K562 (cell line): ENCODE measurements at regions not wholly inside any gene's neighbourhood (a gene's known extent, or its start where the extent isn't known, plus 50 kb on each side); places are given as distances from the start of the nearest gene placed in this dataset.
A peak's percentile ranks its signal among the peaks of the same experiment; 100 is the strongest.

ENCODE experiments used
- BHLHE40 ChIP-seq: IDR thresholded peaks from 2 replicates; pipeline ENCODE4 v1.6.1; 2011; ENCODE audit warnings: low read length, improper control_type of control experiment
- CHD4 ChIP-seq: fragments of 200-600 bp; sonication (generic); IDR thresholded peaks from 3 replicates; pipeline ENCODE4 v1.6.1; 2012; ENCODE audit warnings: low read depth, mild to moderate bottlenecking, mixed read lengths, low read length, inconsistent platforms; ENCODE audit not compliant: insufficient read depth, insufficient replicate concordance, poor library complexity, severe bottlenecking
- CTBP1 ChIP-seq: fragments of 450-650 bp; IDR thresholded peaks from 2 replicates; pipeline ENCODE4 v1.6.1; 2016; ENCODE audit warnings: borderline replicate concordance
- IFI16 ChIP-seq: fragments of 250-450 bp; sonication (Bioruptor Pico); IDR thresholded peaks from 2 replicates; pipeline ENCODE4 v2.1.2; 2022; ENCODE audit warnings: mild to moderate bottlenecking, inconsistent platforms
- JUN ChIP-seq, 2 experiments: sonication (generic) in 1 of 2; formaldehyde crosslinking in 1 of 2; IDR thresholded peaks; 2 replicates each; pipeline versions ENCODE4 v1.6.1 to v1.8.0; 2012 to 2022; ENCODE audit warnings: borderline replicate concordance in 2 of 2, mild to moderate bottlenecking in 2 of 2, improper control_type of control experiment in 1 of 2, low read depth in 1 of 2, low read length in 1 of 2, missing genetic modification reagents in 1 of 2
- KAT2B ChIP-seq: IDR thresholded peaks from one replicate; pipeline ENCODE4 v1.6.1; 2012; ENCODE audit warnings: low read depth, mild to moderate bottlenecking, control low read depth, inconsistent platforms, low read length, moderate library complexity
- MTA2 ChIP-seq: fragments of 450-650 bp; IDR thresholded peaks from 2 replicates; pipeline ENCODE4 v1.6.1; 2016; ENCODE audit warnings: low read depth
- MTA3 ChIP-seq: fragments of 450-650 bp; formaldehyde crosslinking; IDR thresholded peaks from 2 replicates; pipeline ENCODE4 v1.6.1; 2017; ENCODE audit warnings: mild to moderate bottlenecking, borderline replicate concordance
- PHF20 ChIP-seq: fragments of 450-650 bp; IDR thresholded peaks from 2 replicates; pipeline ENCODE4 v1.6.1; 2018; ENCODE audit not compliant: partially characterized antibody
- STAG1 ChIP-seq: sonication (generic); formaldehyde crosslinking; IDR thresholded peaks from 2 replicates; pipeline ENCODE4 v1.5.0; 2020; ENCODE audit warnings: missing genetic modification reagents, borderline replicate concordance
- ZBTB7A ChIP-seq: IDR thresholded peaks from 2 replicates; pipeline ENCODE4 v1.6.1; 2011; ENCODE audit warnings: low read depth, mild to moderate bottlenecking, low read length, moderate library complexity, borderline replicate concordance; ENCODE audit not compliant: control insufficient read depth
- TF ChIP-seq, protein P1 (sequence below): IDR thresholded peaks from 2 replicates; pipeline ENCODE4 v1.6.1; 2016; ENCODE audit warnings: missing genetic modification characterization, missing compliant biosample characterization
- TF ChIP-seq, protein P2 (sequence below): fragments of 250-450 bp; sonication (Bioruptor Pico); IDR thresholded peaks from 2 replicates; pipeline ENCODE4 v1.9.0; 2021; ENCODE audit warnings: mild to moderate bottlenecking, inconsistent platforms
- TF ChIP-seq, protein P3 (sequence below): sonication (generic); formaldehyde crosslinking; IDR thresholded peaks from 2 replicates; pipeline ENCODE4 v1.8.0; 2022; ENCODE audit warnings: missing genetic modification reagents, mild to moderate bottlenecking, borderline replicate concordance
- TF ChIP-seq, protein P4 (sequence below): fragments of 450-650 bp; IDR thresholded peaks from 2 replicates; pipeline ENCODE4 v1.6.1; 2016; ENCODE audit warnings: antibody characterized with exemption
- TF ChIP-seq, protein P5 (sequence below): sonication (generic); formaldehyde crosslinking; IDR thresholded peaks from 2 replicates; pipeline ENCODE4 v1.8.1; 2023; ENCODE audit warnings: mild to moderate bottlenecking, missing genetic modification reagents
- TF ChIP-seq, protein P6 (sequence below): fragments of 450-650 bp; IDR thresholded peaks from 2 replicates; pipeline ENCODE4 v1.6.1; 2016

DNA sequence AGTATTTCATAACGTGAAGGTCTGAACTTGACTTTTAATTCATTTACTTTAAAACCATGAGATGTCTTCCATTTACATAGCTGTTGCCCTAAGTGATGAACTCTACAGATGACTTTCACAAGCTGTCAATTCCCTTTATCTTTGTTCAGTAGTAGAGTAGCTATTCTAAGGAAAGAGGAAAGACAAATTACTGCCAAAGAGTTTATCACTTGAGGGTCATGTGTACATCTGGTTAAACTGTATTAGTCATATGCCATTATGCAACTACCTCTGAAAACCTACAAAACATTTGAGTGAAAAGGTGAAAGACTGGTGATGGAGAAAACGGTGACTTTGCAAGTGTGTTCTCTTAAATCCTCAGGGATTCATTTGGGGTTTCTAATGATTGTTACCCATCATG lies 763.9 kb downstream of the TMEM182 start (continued):
- TF ChIP-seq STAG1 (CRISPR knock-in tag) (no peak), MTA2 (peak; percentile 26; the same call in 1 of the 2 replicates), CTBP1 (no peak), IFI16 (no peak), CHD4 (no peak), ZBTB7A (no peak), KAT2B (no peak), PHF20 (no peak), MTA3 (no peak), JUN (IDR thresholded peaks at IDR 0.05; ENCODE audit: borderline replicate concordance, low read depth, low read length) (0 out of 2 replicates have a peak, but pooled peaks have one; percentile 26), JUN (CRISPR knock-in tag; IDR thresholded peaks at IDR 0.05; ENCODE audit: borderline replicate concordance) (no peak), BHLHE40 (peak; percentile 61; the same call in 1 of the 2 replicates)
- TF ChIP-seq, protein P1, sequence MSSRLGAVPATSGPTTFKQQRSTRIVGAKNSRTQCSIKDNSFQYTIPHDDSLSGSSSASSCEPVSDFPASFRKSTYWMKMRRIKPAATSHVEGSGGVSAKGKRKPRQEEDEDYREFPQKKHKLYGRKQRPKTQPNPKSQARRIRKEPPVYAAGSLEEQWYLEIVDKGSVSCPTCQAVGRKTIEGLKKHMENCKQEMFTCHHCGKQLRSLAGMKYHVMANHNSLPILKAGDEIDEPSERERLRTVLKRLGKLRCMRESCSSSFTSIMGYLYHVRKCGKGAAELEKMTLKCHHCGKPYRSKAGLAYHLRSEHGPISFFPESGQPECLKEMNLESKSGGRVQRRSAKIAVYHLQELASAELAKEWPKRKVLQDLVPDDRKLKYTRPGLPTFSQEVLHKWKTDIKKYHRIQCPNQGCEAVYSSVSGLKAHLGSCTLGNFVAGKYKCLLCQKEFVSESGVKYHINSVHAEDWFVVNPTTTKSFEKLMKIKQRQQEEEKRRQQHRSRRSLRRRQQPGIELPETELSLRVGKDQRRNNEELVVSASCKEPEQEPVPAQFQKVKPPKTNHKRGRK (tag), result no peak
- TF ChIP-seq, protein P2, sequence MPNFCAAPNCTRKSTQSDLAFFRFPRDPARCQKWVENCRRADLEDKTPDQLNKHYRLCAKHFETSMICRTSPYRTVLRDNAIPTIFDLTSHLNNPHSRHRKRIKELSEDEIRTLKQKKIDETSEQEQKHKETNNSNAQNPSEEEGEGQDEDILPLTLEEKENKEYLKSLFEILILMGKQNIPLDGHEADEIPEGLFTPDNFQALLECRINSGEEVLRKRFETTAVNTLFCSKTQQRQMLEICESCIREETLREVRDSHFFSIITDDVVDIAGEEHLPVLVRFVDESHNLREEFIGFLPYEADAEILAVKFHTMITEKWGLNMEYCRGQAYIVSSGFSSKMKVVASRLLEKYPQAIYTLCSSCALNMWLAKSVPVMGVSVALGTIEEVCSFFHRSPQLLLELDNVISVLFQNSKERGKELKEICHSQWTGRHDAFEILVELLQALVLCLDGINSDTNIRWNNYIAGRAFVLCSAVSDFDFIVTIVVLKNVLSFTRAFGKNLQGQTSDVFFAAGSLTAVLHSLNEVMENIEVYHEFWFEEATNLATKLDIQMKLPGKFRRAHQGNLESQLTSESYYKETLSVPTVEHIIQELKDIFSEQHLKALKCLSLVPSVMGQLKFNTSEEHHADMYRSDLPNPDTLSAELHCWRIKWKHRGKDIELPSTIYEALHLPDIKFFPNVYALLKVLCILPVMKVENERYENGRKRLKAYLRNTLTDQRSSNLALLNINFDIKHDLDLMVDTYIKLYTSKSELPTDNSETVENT (CRISPR knock-in tag), result no peak
- TF ChIP-seq, protein P3, sequence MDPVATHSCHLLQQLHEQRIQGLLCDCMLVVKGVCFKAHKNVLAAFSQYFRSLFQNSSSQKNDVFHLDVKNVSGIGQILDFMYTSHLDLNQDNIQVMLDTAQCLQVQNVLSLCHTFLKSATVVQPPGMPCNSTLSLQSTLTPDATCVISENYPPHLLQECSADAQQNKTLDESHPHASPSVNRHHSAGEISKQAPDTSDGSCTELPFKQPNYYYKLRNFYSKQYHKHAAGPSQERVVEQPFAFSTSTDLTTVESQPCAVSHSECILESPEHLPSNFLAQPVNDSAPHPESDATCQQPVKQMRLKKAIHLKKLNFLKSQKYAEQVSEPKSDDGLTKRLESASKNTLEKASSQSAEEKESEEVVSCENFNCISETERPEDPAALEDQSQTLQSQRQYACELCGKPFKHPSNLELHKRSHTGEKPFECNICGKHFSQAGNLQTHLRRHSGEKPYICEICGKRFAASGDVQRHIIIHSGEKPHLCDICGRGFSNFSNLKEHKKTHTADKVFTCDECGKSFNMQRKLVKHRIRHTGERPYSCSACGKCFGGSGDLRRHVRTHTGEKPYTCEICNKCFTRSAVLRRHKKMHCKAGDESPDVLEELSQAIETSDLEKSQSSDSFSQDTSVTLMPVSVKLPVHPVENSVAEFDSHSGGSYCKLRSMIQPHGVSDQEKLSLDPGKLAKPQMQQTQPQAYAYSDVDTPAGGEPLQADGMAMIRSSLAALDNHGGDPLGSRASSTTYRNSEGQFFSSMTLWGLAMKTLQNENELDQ, result no peak
- TF ChIP-seq, protein P4, sequence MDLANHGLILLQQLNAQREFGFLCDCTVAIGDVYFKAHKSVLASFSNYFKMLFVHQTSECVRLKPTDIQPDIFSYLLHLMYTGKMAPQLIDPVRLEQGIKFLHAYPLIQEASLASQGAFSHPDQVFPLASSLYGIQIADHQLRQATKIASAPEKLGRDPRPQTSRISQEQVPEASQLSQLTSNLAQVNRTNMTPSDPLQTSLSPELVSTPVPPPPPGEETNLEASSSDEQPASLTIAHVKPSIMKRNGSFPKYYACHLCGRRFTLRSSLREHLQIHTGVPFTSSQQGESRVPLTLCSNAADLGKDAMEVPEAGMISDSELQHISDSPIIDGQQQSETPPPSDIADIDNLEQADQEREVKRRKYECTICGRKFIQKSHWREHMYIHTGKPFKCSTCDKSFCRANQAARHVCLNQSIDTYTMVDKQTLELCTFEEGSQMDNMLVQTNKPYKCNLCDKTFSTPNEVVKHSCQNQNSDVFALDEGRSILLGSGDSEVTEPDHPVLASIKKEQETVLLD, result no peak
- TF ChIP-seq, protein P5, sequence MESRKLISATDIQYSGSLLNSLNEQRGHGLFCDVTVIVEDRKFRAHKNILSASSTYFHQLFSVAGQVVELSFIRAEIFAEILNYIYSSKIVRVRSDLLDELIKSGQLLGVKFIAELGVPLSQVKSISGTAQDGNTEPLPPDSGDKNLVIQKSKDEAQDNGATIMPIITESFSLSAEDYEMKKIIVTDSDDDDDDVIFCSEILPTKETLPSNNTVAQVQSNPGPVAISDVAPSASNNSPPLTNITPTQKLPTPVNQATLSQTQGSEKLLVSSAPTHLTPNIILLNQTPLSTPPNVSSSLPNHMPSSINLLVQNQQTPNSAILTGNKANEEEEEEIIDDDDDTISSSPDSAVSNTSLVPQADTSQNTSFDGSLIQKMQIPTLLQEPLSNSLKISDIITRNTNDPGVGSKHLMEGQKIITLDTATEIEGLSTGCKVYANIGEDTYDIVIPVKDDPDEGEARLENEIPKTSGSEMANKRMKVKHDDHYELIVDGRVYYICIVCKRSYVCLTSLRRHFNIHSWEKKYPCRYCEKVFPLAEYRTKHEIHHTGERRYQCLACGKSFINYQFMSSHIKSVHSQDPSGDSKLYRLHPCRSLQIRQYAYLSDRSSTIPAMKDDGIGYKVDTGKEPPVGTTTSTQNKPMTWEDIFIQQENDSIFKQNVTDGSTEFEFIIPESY (CRISPR knock-in tag), result no peak
- TF ChIP-seq, protein P6, sequence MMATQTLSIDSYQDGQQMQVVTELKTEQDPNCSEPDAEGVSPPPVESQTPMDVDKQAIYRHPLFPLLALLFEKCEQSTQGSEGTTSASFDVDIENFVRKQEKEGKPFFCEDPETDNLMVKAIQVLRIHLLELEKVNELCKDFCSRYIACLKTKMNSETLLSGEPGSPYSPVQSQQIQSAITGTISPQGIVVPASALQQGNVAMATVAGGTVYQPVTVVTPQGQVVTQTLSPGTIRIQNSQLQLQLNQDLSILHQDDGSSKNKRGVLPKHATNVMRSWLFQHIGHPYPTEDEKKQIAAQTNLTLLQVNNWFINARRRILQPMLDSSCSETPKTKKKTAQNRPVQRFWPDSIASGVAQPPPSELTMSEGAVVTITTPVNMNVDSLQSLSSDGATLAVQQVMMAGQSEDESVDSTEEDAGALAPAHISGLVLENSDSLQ, result peak; percentile 67
